Hepatocyte (in vitro differentiated cells): ENCODE measurements at regions not wholly inside any gene's neighbourhood (a gene's known extent, or its start where the extent isn't known, plus 50 kb on each side); places are given as distances from the start of the nearest gene placed in this dataset.

ENCODE experiments used
- CTCF ChIP-seq: fragments of 200-600 bp; sonication (generic); IDR thresholded peaks from 2 replicates; pipeline ENCODE4 v1.5.1; 2016; ENCODE audit warnings: antibody characterized with exemption, mild to moderate bottlenecking; ENCODE audit not compliant: poor library complexity
- EZH2 ChIP-seq: fragments of 200-600 bp; sonication (generic); IDR thresholded peaks from 2 replicates; pipeline ENCODE4 v1.6.1; 2016; ENCODE audit warnings: antibody characterized with exemption, mild to moderate bottlenecking, borderline replicate concordance

DNA sequence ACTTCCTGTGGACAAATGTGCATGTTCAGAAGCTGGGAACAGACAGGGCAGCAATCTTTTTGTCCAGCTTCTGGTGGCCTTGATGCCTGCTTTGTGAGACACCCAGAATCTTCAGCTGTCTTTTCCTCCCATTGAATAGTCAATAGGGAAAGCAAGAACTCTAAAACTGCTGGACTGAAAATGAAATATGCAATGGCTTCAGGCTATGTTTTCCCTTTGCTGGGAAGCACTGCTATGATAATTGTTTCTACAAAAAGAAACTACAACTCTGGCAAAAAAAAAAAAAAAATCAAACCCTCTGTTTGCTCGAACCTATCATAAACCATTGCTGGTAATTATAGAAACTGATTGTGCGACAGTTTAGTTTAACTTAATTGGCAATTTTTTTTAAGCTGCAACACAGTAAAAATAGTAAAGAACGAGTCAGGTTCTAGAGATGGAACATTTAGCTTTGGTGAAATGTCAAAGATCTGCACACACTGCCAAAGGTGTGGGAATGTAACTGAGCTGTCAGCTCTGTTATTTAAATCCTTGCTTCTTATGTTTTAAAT lies 79.1 kb upstream of the NEUROD6 start:
- TF ChIP-seq CTCF (no peak), EZH2 (no peak)
